ENCODE measurements at regions not wholly inside any gene's neighbourhood (a gene's known extent, or its start where the extent isn't known, plus 50 kb on each side); places are given as distances from the start of the nearest gene placed in this dataset.

- no peak for DNase-seq
Measured at GRCh38 chr10:3452173-3452626, 279.6 kb upstream of the PITRM1 start.

GRCh38 chr10:3451516-3452172 lies 279.1 kb upstream of the PITRM1 start:
- DNase-seq: no peak

- no peak for DNase-seq
Measured at GRCh38 chr10:3446221-3446620, 273.6 kb upstream of the PITRM1 start.

GRCh38 chr10:3445648-3446047 lies 273.1 kb upstream of the PITRM1 start:
- no peak for DNase-seq

- no peak for DNase-seq
Measured at GRCh38 chr10:3442451-3442990, 269.9 kb upstream of the PITRM1 start.

GRCh38 chr10:3439183-3439582 lies 266.6 kb upstream of the PITRM1 start:
- no peak for DNase-seq

GRCh38 chr10:3438606-3439005 lies 266.0 kb upstream of the PITRM1 start:
- DNase-seq: no peak

- DNase-seq: no peak
Measured at GRCh38 chr10:3435671-3436070, 263.1 kb upstream of the PITRM1 start.

GRCh38 chr10:3433988-3434387 lies 261.4 kb upstream of the PITRM1 start:
- no peak for DNase-seq

GRCh38 chr10:3433131-3433530 lies 260.5 kb upstream of the PITRM1 start:
- no peak for DNase-seq

GRCh38 chr10:3432081-3432825 lies 259.7 kb upstream of the PITRM1 start:
- DNase-seq: no peak

- DNase-seq: no peak
Measured at GRCh38 chr10:3430501-3430900, 257.9 kb upstream of the PITRM1 start.

- DNase-seq: no peak
Measured at GRCh38 chr10:3429676-3430075, 257.1 kb upstream of the PITRM1 start.

- no peak for DNase-seq
Measured at GRCh38 chr10:3428826-3429225, 256.2 kb upstream of the PITRM1 start.

GRCh38 chr10:3427950-3428354 lies 255.4 kb upstream of the PITRM1 start:
- DNase-seq: no peak

GRCh38 chr10:3427347-3427746 lies 254.8 kb upstream of the PITRM1 start:
- no peak for DNase-seq

GRCh38 chr10:3426190-3426845 lies 253.7 kb upstream of the PITRM1 start:
- no peak for DNase-seq

- DNase-seq: no peak
Measured at GRCh38 chr10:3425716-3426115, 253.1 kb upstream of the PITRM1 start.

- DNase-seq: no peak
Measured at GRCh38 chr10:3425261-3425660, 252.7 kb upstream of the PITRM1 start.

- DNase-seq: peak; percentile 26
Measured at GRCh38 chr10:3424111-3424851, 251.7 kb upstream of the PITRM1 start.

- no peak for DNase-seq
Measured at GRCh38 chr10:3423384-3423783, 250.8 kb upstream of the PITRM1 start.

GRCh38 chr10:3422282-3422681 lies 249.7 kb upstream of the PITRM1 start:
- no peak for DNase-seq
